GM12874 (cell line): ENCODE measurements at regions not wholly inside any gene's neighbourhood (a gene's known extent, or its start where the extent isn't known, plus 50 kb on each side); places are given as distances from the start of the nearest gene placed in this dataset.

Source experiments
- CTCF ChIP-seq: IDR thresholded peaks from 2 replicates; pipeline ENCODE4 v1.5.1; 2011; ENCODE audit warnings: low read depth, mild to moderate bottlenecking, control low read depth, low read length, moderate library complexity; ENCODE audit not compliant: insufficient read depth

GRCh38 chr10:81145975-81146374 lies 608.3 kb downstream of the SH2D4B start:
- no peak for TF ChIP-seq CTCF

GRCh38 chr10:81146436-81146835 lies 608.7 kb downstream of the SH2D4B start:
- no peak for TF ChIP-seq CTCF

- TF ChIP-seq CTCF, result no peak
These were observed 615.0 kb downstream of the SH2D4B start for GRCh38 chr10:81152656-81153055.

DNA sequence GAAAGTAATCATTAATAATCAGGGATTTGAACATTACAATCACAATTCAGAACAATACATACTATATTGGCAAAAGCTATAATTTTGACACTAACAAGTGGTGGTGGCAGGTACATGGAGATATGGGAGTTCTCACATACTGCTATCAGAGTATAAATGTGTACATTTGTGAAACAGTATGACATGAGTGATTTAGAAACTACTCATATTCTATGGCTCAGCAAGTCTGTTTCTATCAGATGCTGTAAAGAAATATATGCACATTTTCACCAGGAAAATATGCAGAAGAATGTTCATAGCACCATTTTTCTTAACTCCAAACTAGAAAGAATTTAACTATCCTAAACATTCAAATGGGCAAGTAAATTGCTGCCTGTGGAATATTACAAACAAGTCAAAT lies 620.0 kb downstream of the SH2D4B start:
- TF ChIP-seq CTCF, result no peak

DNA sequence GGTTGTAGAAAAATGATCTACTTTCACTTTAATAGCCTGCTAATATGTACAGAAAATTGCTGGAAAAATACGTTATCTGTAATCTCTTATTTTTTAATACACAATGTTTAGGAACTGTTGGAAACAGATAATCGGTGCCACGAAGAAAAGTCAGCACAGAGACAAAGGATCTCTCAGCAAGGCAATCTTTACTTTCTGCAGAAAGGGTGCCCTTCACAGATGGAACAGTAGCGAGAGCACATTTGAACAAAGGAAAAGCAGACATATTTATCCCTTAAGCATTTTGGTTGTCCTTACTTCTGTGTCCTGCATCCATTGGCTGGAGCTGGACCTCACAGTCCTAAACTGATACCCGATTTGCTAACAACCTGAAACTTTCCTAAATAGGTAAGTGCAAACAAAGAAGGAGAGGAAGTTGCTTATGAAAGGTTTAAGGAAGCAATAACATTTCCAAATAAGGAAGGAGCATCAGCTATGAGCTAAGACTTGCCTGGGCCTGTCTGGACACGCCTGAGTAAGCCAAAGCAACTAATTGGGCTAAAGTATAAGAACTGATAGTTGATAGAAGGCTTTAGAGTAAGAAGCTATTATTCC lies 640.0 kb downstream of the SH2D4B start:
- TF ChIP-seq CTCF, result no peak

GRCh38 chr10:81179324-81179723 lies 641.6 kb downstream of the SH2D4B start:
- no peak for TF ChIP-seq CTCF

DNA sequence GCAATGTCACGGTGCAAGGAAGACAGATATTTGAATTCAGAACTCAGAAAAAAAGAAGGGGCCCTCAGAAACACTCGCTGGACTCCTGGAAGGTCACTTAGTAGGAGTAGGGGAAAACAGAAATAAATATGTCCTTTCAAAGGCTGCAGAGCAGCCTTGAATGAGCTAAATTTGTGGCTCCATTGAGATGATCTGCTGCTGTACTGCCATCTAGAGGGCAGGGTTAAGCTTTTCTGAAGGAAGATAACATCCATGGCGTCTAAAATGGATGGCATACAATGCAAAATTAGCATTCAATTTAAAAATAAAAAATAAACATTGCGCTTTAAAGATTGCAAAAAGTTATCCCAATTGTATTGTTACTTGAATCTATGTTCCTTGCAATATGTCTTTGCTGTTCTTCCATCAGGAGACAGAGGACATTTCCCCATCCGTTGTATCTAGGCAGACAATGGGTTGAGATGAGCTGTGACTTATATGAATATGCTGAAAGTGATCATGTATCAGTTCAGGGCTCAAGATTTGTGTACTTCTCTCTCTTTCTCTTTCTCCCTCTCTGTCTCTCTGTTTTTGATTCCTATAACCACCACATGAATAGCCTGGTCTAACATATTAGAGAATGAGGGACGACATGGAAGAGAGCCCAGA lies 642.2 kb downstream of the SH2D4B start:
- TF ChIP-seq CTCF, result peak; percentile 51; the same call in 1 of the 2 replicates

DNA sequence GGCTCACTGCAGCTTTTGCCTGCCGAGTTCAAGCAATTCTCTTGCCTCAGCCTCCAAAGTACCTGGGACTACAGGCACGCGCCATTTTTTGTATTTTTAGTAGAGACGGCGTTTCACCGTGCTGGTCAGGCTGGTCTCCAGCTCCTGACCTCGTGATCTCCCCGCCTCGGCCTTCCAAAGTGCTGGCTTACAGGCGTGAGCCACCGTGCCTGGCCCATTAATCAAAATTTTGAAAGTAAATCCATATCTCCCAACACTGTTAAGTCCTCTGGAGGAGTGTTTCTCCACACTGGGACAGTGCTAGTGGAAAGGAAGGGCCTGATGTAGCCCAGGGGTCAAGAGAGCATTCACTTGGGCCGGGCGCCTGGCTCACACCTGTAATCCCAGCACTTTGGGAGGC lies 644.6 kb downstream of the SH2D4B start:
- TF ChIP-seq CTCF, result no peak
